GM19452 (cell line): ENCODE measurements at regions not wholly inside any gene's neighbourhood (a gene's known extent, or its start where the extent isn't known, plus 50 kb on each side); places are given as distances from the start of the nearest gene placed in this dataset.

ENCODE experiments used
- ATAC-seq: cut with Tn5 transposase; IDR thresholded peaks from one replicate; pipeline ENCODE4 v1.9.1; 2021; ENCODE audit not compliant: unreplicated experiment

DNA sequence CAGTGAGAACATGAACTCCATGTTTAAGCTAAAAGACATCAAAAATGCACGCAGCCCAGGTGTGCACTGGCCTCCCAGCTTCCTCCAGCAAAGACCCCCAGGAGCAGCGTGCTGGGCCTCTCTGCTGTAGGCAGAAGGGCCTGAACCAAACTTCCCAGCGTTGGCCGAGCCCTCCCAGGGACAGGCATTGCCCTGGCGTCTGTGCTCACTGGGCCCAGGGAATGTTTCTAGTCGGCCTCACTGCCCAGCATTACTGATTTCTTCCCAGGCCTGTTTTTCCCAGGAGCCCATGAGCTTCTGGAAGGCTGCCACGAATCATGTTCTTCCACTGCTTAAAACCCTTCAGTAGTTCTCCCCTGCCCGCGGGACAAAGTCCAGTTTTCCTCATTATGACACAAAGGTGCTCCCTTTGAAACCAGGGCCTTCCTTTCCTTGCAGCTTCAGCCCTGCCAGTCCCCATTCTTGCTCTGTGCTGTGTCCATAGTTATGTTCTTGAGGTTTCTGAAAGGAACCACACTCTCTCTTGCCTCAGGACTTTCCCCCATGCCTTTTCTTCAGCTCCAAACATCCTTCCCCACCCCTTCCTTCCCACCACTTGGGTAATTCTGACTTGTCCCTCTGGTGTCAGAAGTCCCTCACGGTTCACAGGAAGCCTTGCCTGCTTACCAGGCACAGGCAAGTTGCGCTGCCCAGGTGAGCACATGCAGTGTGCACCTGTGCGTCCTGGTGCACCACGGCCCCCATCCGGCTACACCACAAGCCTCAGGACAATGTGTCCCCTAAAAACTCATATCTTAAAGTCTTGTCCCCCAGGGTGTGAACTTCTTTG lies 93.4 kb upstream of the ENPP6 start:
- ATAC-seq: no peak

DNA sequence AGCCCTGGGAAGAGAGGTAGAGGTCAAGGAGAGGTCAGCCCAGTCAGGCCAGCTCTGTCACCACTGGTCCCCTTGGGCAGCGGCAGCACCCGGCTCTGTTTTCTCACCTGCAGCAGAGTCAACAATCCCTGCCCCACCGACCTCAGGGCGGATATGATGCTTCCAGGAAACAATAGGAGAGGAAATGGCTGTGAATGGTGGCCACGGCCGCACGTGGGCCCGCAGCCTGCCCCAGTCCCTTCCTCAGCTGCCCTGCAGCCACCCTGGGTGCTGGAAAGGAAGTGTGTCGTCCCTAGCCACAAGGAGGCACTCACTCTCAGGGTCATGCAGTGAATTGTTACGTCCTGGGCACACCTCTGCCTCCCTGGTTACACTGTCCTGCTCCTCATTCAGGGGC lies 92.5 kb upstream of the ENPP6 start:
- ATAC-seq: no peak

DNA sequence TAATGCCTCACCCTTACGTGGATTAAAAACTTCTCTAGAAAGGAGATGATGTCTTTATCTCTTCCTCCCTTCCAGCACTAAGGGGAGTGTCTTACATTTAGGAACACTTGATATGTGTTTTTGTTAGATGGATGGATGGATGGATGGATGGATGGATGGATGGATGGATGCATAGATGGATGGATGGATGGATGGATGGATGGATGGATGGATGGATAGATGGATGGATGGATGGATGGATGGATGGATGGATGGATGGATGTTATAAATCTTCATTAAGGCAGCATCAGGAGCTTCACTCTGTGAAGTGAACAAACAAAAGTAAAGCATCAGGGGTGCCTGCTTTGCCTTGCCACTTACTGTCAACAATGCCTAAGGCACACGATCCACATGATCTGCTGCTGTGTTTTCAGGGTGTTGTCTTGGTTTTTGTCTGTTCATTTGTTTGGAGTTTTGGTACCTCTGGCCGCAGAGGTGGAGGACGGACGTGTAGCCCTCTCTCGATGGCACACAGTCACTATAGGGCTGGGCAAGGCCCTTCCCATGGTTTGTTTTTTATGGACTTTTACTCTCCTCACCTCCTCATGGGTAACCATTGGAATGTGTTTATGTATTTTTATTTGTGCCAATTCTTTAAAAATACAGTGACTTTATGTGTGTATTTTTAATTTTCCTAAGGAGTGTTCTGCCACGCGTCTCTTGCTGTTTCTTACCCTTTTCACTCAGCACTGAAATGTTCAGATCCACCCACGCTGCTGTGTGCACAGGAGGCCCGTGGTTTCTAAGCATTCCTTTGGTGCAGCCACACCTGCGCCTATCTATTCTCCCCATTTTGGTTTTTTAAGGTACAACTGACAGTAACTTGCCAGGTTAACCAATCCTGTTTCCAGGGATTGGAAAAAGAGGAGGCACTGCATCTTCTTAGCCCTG lies 91.8 kb upstream of the ENPP6 start:
- ATAC-seq: no peak

DNA sequence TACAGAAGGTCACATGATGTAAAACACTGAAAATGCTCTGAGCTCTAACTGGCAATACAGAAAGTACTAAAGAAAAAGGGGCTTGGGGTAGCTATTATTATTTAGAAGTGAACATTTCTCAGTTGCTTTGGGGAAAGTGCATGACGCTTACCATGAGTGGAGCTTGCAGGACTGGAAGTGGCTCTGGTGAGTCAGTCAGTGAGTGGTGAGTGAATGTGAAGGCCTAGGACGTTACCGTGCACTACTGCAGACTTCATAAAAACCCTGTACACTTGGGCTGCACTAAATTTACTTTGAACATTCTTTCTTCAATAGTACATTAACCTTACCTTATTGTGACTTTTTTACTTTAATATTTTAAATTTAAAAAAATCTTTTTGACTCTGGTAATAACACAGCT lies 89.3 kb upstream of the ENPP6 start:
- no peak for ATAC-seq

DNA sequence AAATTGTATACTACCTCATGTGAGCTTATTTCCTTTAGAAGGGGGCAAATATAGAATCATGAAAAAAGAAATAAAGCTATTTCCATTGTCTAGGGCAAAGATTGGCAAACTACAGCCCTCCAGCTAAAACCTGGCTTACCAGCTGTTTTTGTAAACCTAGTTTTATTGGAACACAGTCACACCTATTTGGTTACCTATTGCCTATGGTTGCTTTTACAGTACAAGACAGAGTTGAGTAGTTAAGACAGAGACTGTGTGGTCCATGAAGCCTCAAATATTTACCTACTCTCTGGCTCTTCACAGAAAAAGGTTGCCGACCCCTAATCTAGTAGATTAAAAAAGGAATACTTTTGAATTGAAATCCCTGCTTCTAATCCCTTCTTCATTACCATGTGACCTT lies 88.8 kb upstream of the ENPP6 start:
- no peak for ATAC-seq

DNA sequence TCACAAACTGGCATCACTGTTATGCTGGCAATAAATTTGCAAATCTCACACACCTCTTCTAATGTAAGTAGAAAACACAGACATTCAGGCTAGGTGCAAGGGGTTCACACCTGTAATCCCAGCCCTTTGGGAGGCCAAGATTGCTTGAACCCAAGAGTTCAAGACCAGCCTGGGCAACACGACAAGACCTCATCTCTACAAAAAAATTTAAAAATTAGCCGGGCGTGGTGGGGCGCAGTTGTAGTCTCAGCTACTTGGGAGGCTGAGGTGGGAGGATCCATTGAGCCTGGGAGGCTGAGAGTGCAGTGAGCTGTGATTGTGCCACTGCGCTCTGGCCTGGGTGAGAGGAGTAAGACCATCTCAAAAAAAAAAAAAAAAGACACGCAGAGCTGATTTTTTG lies 83.1 kb upstream of the ENPP6 start:
- no peak for ATAC-seq

DNA sequence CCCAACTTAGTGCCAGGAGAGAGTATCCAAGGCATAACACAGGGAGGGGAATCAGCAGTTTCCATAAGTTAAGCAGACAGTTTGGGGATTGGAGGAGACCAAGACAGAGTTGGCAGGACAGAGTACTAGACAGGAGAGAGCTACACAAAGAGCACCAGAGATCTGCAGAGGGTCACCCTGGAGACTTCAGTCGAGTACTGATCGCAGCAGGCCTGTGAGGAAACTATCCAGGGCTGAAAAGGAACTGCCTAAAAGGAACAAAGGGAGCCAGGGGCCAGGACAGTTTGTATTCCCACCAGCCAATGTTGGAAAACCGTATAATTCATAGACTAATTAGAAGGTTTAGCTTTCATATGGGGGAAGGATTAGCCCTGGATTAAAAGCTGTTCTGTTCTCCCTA lies 80.6 kb upstream of the ENPP6 start:
- no peak for ATAC-seq

DNA sequence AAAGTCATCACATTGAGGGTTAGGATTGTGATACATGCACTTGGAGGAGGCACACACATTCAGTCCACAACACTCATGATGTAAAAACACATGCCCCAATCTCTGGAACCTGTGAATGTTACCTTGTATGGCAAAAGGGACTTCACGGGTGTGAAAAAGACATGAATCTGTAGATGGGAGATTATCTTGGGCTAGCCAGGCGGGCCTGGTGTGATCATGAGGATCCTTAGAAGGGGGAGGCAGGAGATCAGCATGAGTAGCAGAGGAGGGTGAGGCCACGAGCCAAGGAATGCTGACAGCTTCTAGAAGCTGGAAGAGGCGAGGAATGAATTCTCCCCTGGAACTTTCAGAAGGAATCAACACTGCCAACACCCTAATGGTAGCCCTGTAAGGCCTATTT lies 77.5 kb upstream of the ENPP6 start:
- ATAC-seq: no peak

DNA sequence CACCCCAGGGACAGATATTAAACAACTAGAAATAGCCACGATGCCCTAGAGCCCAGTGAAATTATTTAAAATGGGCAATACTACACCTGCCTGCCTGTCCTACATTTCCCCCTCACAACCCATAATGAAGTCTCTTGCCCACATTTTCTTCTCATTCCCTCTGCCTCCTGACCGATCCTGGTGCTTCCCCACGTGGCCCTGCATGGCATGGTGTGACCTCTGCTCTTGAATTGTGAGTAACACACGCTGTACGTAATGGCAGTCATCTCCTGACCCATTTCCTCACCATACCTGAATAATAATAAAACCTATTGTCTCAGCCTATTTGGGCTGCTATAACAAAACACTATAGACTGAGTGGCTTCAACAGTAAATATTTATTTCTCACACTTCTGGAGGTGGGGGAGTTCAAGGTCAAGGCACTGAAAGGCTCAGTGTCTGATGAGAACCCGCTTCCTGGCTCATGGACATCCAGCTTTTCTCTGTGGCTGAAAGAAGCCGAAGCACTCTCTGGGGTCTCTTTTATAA lies 77.0 kb upstream of the ENPP6 start:
- no peak for ATAC-seq

DNA sequence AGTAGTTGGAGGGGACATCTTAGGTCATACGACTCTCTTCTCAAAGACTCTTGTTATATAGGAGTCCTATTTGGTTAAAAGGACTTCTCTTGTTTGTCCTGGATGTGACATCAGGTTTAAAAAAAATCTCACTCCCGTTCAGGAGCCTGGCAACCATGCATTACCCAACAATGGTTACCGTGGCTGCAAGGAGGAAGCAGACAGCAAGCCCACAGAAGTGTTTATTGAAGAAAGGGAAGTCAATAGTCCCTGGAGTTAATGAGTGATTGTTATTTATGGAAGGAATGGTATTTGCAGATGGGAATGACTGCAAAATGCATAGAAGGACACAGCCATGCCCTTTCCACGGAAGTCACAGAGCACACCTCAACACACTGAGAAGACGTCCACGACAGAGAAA lies 75.9 kb upstream of the ENPP6 start:
- no peak for ATAC-seq

DNA sequence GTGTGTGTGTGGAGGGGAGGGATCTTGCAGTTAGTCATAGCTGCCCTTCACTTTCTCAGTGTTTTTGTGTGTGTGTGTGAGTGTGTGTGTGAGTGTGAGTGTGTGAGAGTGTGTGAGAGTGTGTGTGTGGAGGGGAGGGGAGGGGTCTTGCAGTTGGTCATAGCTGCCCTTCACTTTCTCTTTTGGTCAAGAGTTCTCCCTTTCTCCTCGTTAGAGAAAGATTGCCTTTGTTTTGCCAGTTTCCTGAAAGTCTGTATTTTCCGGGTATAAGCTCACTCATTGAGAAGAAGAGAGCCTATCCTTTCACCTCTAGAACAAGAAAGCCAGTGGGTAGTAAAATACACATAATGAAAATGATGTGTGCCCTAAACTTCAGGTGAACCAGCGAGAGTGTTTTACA lies 75.2 kb upstream of the ENPP6 start:
- no peak for ATAC-seq

DNA sequence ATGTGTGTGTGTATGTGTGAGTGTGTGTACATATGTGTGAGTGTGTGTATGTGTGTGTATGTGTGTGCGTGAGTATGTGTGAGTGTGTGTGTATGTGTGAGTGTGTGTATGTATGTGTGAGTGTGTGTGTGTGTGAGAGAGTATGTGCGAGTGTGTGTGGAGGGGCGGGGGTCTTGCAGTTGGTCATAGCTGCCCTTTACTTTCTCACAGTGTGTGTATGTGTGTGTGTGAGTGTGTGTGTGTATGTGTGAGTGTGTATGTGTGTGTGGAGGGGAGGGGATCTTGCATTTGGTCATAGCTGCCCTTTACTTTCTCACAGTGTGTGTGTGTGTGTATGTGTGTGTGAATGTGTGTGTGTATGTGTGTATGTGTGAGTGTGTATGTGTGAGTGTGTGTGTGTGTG lies 74.8 kb upstream of the ENPP6 start:
- ATAC-seq: no peak

DNA sequence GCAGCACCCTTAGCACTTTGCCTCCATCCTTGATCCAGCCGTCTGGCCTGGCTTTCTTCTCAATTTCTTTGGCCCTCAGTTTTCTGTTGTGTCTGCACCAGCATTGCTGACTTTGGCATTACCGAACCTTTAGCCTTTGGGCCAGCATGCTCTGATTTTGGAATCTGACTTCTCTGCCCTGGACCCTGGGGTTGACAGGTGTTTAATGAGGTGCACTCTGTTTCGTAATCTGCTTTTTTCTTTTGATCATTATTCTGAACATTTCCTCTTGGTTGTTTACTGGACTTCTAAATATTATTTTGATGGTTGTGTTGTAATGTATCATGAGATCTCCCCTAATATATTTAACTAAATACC lies 71.5 kb upstream of the ENPP6 start:
- no peak for ATAC-seq

DNA sequence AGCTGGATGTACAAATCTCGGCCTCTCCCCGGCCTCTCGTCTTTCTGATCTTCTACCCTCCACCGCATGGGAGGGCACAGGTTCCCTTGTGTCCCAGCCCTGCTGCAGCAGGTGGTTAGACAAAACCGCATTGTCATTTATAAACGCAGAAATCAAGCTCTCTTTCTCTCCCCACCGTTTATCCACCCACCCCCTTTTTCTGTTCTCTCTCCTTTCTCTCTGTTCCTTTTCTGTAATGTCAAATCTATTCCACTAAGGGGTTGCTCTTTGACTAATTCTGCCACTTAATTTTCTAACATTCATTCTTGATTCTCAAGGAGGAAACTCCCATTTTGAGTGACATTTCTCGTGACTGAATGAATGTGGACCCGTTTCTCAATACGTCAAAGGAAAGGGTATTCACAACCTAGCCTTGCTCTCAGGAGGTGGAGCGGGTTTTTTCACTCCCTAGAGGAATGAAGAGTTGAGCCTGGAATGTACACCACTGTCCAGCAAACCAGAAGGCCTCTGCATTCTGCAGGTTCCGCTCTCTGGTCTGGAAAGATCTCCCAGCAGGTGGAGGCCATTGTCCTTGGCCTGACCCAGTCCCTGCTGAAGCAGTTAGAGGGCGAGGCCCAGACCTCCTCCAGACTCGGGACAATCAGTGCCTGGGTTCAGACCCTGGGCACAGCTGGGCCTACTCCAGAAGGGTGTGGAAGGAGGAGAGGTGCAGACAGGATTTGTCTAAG lies 70.9 kb upstream of the ENPP6 start:
- ATAC-seq: peak; percentile 60

DNA sequence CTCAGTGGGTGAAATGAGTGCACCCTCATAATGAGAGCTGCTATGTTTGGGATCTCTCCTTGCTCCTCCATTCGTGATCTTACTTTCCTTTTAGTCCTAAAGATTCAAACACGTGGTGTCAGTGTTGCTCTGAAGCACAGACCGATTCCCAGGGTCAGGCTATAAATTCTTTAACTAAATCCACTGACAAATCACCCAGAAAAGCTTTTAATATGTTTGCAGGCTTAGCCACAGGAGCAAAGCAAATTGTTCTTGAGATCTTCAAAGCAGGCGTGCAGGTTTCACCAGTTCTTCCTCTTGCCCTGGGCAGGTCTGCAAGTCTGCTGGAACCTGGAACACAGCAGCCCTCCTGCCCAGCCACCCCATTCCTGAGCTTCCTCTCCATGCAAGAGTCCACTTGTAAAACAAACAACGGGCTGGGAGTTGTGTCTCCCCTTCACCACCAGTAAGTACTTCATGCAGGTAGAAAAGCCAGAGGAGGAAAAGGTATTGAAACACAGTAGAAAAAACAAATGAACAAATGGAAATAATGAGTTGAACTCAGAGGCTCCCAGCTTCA lies 70.1 kb upstream of the ENPP6 start:
- ATAC-seq: no peak

DNA sequence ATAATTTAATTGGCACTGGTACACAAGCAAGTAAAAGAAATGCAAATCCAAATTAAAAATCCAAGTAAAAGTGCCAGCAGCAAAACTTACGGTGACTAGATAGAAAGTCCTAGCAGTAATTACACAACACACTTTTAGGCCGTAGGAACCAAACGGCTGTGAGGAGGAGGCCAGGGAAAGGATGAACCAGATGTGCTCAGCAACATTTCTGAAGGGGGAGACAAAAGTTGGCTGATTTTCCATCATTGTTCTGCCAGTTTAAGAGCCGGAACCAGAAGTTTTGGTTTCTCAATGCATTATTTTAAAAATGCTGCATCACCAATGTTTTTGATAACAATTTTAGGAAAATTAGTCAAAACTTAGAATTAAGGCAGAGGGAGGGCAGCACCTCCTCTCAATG lies 68.7 kb upstream of the ENPP6 start:
- ATAC-seq: no peak

DNA sequence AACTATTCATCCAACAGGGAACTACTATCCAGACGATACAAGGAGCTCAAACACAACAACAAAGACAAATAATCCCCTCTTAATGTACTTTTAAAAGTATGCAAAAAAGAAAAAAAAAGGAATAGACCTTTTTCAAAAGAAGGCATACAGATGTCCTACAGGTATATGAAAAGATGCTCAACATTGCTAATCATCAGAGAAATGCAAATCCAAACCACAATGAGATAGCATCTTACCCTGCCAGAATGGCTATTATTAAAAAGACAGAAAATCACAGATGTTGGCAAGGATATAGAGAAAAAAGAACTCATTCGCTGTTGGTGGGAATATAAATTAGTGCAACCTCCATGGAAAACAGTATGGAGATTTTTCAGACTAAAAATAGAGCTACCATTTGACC lies 67.1 kb upstream of the ENPP6 start:
- no peak for ATAC-seq

DNA sequence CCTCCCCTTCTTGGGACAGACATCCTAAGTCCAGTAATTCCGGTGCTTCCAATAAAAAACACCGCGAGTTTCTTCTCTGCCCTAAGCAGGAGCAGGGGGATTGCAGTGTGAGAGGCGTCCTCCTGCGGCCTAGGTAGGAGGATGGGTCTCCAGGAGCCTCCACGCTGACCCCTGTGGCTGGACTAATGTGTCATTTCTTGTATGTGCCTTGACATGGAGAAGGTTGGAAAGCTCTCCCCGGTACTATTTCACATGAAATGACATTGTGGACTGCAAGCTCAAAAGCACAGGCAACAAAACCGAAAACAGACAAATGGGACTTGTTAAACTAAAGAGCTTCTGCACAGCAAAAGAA lies 66.6 kb upstream of the ENPP6 start:
- no peak for ATAC-seq

DNA sequence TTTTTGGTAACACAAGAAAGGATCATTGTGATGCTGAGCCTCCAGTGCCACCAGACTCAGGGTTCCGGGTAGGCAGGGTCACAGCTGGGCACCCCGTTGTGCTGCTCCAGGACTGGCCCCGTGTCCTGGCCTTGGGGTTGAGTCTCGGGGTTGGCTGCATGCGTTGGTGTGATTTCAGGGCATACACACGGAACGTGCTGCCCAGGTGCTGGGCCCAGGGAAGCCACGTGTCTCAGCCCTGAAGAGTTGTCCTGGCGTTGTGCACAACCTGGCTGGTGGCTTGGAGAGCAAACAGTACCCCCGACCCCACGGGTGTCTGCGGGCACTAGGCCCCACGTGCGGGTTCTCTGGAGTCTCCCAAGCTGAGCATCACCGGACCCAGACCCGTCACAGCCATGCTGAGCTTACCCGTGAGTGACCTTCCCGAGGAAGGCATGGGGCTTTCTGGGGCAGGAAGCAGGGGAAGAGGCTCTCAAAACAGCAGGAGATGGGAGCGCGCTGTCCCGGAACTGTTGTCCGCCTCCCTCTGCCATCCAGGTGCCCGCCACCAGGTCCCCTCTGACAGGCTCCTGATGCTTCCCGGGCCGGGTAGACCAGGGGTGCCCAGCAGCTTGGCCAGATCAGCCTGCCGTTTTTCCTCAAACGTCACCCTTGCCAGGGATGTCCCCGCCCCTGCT lies 66.1 kb upstream of the ENPP6 start:
- ATAC-seq: no peak

DNA sequence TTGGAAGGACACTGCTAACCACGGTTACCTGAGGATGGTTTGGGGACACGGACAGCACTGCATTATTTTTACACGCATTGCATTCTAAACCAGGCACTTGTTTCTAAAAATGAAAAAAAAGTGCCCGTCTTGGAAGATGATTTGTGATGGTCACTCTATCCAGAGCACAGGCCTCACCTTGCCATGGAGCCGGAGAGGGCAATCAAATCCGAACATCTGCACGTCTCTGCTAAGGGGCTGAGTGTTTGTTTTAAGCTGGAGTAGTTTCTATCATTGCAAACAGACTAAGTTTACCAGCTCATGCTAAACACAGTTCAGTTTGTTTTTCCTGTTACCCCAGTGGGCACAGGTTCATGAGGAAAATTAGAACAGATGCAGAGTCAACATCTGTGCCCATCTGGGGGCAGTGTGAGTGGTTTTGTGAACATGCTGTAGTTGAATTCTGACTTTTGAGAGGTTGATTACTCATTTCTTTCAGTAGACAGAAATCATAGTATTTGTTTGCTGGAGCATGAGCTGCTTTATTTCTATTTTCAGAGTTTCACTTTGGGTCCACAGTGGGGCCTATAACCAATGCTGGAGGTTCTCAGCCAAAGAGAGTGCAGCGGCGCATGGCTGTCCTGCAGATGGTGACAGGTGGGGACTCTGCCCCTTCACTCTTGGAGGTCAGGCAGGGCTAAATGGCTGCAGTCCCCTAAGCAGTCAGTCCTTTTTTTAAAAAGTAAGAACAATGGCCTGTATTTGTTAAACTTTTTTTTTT lies 65.4 kb upstream of the ENPP6 start:
- ATAC-seq: peak; percentile 63
